ENCODE measurements at regions not wholly inside any gene's neighbourhood (a gene's known extent, or its start where the extent isn't known, plus 50 kb on each side); places are given as distances from the start of the nearest gene placed in this dataset.
"Not testable (repeated sequence)": the region's sequence is repeated elsewhere in the genome, so short reads cannot be mapped to it uniquely, and the experiment has no call there.

DNA sequence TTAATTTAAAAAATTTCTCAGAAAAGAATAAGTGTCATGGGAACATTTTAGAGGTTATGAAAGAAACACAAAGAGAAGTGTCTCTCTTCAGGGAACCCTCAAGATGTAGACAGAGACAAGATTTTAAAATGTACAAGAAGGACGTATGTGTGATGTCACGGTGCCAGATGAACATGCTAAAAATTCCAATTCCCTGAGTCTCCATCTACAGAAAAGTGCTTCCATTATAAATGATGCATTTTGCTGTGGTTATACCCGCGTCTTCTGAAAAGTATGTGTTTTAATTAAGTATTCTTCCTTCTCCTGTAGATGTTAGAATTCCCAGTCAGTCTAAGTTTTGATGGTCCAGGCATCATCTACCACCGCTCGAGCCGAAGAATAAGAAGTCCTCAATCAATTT, 489.1 kb downstream of the PREX1 start:
- Mint-ChIP-seq H3K4me3 (no peak overlapping the region), H3K4me1 (ENCODE audit: low read depth) (peaks cover 4% of the 10 kb centered on the region), H3K27ac (no peak overlapping the region), H3K27me3 (peaks cover 19% of the 10 kb centered on the region), H3K36me3 (ENCODE audit: low read depth) (no peaks in the 10 kb centered on the region), H3K9me3 (no peaks in the 10 kb centered on the region)

DNA sequence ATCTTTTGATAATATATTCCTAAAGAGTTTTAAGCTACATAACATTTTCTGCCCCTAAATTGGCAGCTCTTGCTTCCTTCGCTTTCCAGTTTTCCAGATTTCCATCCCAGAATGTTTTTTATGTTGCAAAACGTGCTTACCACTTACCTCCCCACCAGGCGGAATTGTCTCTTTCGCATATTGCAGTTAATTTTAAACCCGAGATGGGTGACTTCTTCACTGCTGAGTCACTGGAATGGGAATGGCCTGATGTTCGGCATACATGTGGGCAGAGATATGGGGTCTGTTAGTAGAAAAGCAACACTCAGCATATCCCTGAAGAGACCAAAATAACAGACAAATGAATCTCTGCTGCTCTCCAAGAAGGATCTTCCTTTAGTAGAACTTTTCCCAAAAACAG, 491.2 kb downstream of the PREX1 start:
- peaks cover 4% of the 10 kb centered on the region for H3K4me1 Mint-ChIP-seq (ENCODE audit: low read depth)
- no peaks in the 10 kb centered on the region for H3K9me3 Mint-ChIP-seq
- H3K36me3 Mint-ChIP-seq (ENCODE audit: low read depth), result no peaks in the 10 kb centered on the region
- peaks cover 24% of the 10 kb centered on the region for H3K27me3 Mint-ChIP-seq
- no peak overlapping the region for H3K27ac Mint-ChIP-seq
- H3K4me3 Mint-ChIP-seq, result no peak overlapping the region

DNA sequence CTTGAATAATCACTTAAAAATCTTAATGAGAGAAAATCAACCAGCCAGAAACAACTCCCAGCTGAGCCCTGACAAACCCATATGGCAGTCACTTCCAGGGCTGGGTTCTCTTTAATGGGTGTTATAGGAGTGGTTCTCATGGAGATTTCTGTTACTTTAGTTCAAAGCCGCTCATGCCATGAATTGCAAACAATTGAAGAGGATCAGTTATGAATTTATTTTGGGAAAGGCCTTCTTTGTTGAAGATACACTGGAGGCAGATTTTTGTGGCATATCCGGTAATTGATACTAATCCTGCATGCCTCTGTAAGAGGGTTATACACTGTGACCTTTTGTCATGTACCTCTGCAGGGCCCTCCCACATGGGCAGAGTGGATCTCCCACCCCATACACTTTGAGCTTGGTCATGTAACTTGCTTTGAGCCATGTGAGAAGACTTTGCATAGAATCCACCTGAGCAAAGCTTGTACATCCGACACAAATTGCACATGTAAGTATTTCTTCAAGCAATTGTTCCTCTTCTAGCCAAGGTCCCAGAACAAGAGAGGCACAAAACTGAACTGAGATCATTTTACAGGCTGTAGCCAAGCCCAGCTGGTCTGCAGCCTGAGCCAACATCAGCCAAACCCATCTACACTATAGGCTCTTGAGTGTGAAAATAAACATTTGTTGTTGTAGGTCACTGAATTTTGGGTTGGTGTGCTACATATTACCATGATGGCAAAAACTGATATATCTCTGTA, 492.3 kb downstream of the PREX1 start:
- no peaks in the 10 kb centered on the region for H3K4me1 Mint-ChIP-seq (ENCODE audit: low read depth)
- H3K36me3 Mint-ChIP-seq (ENCODE audit: low read depth), result no peaks in the 10 kb centered on the region
- H3K9me3 Mint-ChIP-seq, result no peaks in the 10 kb centered on the region
- H3K4me3 Mint-ChIP-seq, result no peak overlapping the region
- H3K27me3 Mint-ChIP-seq, result peaks cover 22% of the 10 kb centered on the region
- no peak overlapping the region for H3K27ac Mint-ChIP-seq

DNA sequence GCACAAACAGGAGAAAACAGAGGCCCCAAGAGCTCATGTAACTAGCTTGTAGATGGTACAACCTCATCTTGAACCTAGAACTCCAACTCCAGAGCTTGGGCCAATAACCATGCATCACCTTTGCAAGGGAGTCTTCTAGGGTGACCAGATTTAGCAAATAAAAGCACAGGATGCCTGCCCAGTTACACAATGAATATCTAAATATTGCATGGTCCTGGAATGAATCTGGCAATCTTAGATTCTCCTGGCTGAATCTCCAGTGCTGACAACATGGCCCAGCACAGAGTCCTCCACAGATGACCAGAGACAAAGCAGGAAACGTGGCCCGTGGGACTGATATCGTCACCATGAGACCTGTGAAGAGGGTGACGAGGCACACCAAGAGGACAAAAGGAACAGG, 494.1 kb downstream of the PREX1 start:
- H3K9me3 Mint-ChIP-seq, result no peaks in the 10 kb centered on the region
- H3K4me3 Mint-ChIP-seq, result no peak overlapping the region
- no peak overlapping the region for H3K27ac Mint-ChIP-seq
- no peaks in the 10 kb centered on the region for H3K36me3 Mint-ChIP-seq (ENCODE audit: low read depth)
- peaks cover 22% of the 10 kb centered on the region for H3K27me3 Mint-ChIP-seq
- H3K4me1 Mint-ChIP-seq (ENCODE audit: low read depth), result no peaks in the 10 kb centered on the region

DNA sequence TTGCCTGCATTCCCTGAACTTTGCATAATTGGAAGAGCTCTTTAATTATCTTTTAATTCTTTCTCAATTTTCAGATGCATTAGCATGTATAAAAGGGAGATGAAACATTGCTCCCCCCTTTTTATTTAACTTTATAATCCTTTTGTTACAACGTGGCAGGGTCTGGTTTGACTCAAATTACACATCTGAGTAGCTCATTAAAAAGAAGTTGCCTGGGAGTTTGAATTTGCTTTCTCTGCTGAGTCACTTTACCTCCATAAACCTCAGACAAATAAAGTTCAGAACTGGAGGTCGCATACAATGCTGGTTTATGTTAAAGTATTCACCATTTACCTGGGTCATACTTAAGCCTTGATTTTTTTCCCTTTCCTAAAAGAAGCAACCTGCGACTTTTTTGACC, 495.2 kb downstream of the PREX1 start:
- Mint-ChIP-seq H3K36me3 (ENCODE audit: low read depth) (no peaks in the 10 kb centered on the region), H3K27ac (no peak overlapping the region), H3K4me1 (ENCODE audit: low read depth) (no peaks in the 10 kb centered on the region), H3K4me3 (no peak overlapping the region), H3K27me3 (peaks cover 26% of the 10 kb centered on the region), H3K9me3 (no peaks in the 10 kb centered on the region)

DNA sequence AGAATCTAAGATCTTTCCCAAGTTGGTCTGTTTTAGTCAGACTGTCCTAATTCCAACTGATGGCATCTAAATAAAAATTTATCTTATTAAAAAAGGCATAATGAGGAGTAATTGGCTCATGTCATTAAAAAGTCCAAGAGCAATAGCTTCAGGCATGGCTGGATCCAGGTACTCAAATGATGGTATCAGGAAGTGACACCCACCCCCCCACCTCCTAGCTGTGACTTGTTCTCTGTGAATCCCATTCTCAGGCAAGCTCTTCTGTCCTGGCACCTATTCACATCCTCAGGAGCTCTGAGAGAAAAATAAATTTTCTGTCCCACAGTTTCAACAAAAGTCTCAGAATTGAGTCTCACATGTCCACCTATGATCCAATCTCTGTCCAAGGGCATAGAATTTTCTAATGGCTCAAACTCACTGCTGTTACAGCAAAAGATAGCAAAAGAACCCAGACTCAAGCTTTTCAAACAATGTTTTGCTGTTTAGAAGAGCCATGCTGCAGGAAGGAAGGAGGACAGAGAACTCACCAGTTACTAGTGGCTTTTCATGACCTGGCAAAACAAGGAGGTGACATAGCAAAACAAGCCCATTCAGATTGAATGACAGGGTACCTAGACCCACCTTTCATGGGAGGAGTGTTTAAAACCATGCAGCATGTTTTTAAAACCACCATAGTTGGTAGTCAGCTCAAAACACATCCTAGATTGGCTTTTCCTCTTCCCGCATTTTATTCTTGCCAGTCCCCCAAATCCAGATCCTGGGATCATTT, 496.1 kb downstream of the PREX1 start:
- Mint-ChIP-seq H3K36me3 (ENCODE audit: low read depth) (no peaks in the 10 kb centered on the region), H3K27me3 (peaks cover 22% of the 10 kb centered on the region), H3K9me3 (no peaks in the 10 kb centered on the region), H3K27ac (no peak overlapping the region), H3K4me1 (ENCODE audit: low read depth) (no peaks in the 10 kb centered on the region), H3K4me3 (no peak overlapping the region)

DNA sequence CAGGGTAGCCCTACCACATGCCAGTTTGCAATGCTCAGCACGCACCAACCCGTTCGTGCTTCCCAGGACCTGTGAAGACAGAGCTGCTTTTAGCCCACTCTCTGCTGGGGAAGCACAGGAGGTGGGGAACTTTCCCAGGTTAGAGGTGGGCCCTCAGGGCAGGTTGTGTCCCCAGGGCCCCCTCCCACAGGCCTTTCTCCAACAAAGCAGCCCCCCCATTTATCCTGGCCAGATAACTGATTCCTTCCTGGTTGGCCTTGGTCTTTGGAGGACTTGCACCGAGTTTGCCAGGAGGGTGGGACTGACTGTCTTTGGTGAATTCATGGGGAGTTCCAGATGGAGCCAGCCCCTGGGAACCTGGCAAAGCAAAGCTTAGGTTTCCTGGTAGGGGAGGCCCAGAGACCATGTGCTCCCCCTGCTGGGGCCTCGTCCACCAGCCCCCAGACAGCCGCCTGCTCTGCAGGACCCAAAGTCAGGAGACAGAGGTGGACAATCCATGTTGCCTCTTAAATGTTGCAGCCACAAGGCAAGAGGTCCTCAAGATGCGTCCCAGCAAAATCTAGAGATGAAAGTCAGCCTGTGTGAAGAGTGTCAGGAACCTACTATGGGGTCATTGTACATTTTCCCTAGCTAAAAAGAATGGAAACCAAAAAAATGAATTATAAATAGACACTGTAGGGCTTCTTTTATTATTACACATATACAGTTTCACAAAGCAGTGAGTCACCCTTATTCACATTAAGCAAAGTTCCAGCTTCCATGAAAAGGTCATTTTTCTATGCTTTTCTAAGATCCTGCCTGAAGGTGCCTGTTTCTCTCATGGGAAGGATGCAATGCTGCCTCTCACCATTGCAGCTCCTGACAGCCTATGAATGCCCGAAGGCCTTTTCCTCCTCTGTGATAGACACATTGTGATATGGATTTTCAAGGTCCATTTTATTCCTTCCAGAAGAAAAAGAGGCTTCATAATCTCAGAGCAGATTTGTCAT, 497.8 kb downstream of the PREX1 start:
- H3K36me3 Mint-ChIP-seq (ENCODE audit: low read depth), result no peaks in the 10 kb centered on the region
- H3K4me3 Mint-ChIP-seq, result no peak overlapping the region
- H3K27ac Mint-ChIP-seq, result no peak overlapping the region
- peaks cover 17% of the 10 kb centered on the region for H3K27me3 Mint-ChIP-seq
- H3K9me3 Mint-ChIP-seq, result no peaks in the 10 kb centered on the region
- H3K4me1 Mint-ChIP-seq (ENCODE audit: low read depth), result no peaks in the 10 kb centered on the region

DNA sequence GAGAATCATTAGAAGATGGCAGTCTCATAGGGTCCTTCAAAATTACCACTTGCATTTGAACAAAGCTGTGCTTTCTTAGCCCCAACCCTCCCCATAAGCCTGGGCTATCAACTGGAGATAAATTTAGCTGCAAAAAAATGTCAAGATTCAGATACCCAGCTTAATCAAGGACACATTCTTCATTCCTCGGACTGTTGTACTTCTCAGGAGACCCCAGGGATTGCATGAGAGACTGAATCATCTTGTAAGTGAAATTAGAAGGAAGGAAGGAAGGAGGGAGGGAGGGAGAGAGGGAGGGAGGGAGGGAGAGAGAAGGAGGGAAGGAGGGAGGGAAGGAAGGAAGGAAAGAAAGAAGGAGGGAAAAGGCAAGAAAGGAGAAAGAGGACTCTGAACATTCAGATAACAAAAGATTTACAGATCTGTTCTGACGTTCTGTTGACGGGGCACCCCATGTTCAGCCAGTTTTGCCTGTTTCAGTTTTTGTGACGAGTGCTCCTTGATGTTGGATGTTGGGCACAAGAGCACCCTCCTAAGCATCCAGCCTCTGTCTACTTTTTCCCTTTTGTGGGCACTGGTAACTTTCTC, 498.7 kb downstream of the PREX1 start:
- Mint-ChIP-seq H3K36me3 (ENCODE audit: low read depth) (no peaks in the 10 kb centered on the region), H3K27me3 (peaks cover 17% of the 10 kb centered on the region), H3K27ac (no peak overlapping the region), H3K9me3 (no peaks in the 10 kb centered on the region), H3K4me3 (no peak overlapping the region), H3K4me1 (ENCODE audit: low read depth) (no peaks in the 10 kb centered on the region)

DNA sequence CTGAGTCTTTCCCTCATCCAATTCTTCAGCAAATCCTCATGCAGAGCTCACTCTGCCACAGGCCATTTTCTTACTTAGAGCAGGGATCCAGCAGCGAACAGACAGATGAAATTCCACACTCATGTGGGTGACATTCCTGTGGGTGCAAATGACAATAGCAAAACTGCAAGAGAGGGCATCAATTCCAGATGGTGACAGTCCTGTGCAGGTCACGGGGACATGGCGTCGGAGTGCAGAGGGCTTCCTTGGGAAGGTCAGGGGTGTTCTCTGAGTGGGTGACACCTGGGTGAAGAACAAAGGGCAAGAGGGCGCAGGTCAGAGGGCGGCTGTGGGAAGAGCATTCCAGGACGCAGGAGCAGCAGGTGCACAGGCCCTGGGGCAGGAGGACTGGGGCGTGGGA, 500.0 kb downstream of the PREX1 start:
- not testable (repeated sequence) for H3K4me1 Mint-ChIP-seq (ENCODE audit: low read depth); H3K9me3 Mint-ChIP-seq; H3K4me3 Mint-ChIP-seq; H3K27ac Mint-ChIP-seq; H3K36me3 Mint-ChIP-seq (ENCODE audit: low read depth)
- H3K27me3 Mint-ChIP-seq, result peaks cover 17% of the 10 kb centered on the region

DNA sequence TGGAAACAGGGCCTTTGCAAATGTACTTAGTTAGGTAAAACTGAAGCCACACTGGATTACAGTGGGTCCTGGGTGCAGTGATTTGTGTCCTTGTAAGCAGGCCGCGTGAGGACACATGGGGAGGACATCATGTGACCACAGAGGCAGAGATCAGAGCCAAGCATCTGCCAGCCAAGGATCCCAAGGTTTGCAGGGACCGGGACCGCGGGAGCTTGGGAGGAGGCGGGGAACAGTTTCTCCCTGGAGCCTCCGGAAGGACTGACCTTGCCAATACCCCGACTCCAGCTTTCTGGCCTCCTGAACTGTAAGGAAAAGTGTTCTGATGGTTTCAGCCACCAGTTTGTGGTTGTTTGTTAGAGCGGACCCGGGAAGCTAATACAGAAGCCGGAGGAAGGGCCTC, 500.9 kb downstream of the PREX1 start:
- Mint-ChIP-seq H3K27me3 (peaks cover 8% of the 10 kb centered on the region), H3K27ac (no peak overlapping the region), H3K9me3 (no peaks in the 10 kb centered on the region), H3K4me3 (no peak overlapping the region), H3K4me1 (ENCODE audit: low read depth) (no peaks in the 10 kb centered on the region), H3K36me3 (ENCODE audit: low read depth) (no peaks in the 10 kb centered on the region)

DNA sequence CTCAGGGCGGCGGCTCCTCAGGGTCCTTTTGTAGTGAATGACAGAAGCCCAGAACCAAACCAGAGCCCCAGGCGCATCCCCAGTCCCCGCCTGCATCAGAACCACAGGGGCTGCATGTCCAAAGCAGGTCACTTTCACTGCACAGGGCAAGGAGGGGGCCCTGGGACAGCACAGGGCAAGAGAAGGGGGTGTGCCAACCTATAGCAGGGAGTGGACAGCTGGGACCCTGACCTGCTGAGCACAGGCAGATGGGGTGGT, 501.4 kb downstream of the PREX1 start:
- no peak overlapping the region for H3K27ac Mint-ChIP-seq
- H3K4me3 Mint-ChIP-seq, result no peak overlapping the region
- no peaks in the 10 kb centered on the region for H3K36me3 Mint-ChIP-seq (ENCODE audit: low read depth)
- H3K9me3 Mint-ChIP-seq, result no peaks in the 10 kb centered on the region
- peaks cover 4% of the 10 kb centered on the region for H3K27me3 Mint-ChIP-seq
- no peaks in the 10 kb centered on the region for H3K4me1 Mint-ChIP-seq (ENCODE audit: low read depth)

DNA sequence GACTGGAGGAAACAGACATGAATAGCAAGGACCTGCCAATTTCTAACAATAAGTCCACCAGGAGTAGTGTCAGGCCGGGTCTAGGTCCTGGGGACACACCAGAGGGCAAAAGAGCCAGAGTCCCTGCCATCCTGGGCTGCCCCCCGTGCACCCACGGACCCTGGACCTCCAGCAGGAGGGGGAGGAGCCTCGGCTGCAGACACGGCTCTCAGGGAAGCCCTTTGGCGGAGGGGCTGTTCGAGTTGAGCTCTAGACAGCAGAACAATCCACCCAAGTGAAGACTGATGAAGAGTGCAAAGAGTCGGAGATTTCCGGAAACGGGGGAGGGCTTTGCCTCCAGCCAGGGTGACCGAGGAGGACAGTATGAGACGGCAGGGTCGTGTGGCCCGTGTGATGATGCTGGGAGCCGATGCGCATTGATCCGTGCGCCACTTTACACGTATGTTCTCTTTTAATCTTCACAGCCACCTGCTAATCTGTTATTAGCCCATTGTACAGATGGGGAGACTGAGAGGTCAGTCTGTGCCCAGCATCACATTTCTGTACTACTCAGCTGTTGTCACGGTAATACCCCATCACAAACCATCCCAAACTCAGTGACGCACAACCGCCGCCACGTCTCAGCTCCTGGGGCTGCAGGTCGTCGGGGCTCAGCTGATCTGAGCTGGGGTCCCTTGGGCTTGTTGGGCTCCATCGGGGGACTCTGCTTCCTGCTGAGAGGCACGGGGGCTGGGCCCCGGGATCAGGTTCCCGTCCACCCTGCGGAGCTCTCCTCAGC, 502.0 kb downstream of the PREX1 start:
- H3K4me1 Mint-ChIP-seq (ENCODE audit: low read depth), result no peaks in the 10 kb centered on the region
- H3K27ac Mint-ChIP-seq, result no peak overlapping the region
- H3K36me3 Mint-ChIP-seq (ENCODE audit: low read depth), result no peaks in the 10 kb centered on the region
- H3K9me3 Mint-ChIP-seq, result no peaks in the 10 kb centered on the region
- peaks cover 4% of the 10 kb centered on the region for H3K27me3 Mint-ChIP-seq
- H3K4me3 Mint-ChIP-seq, result no peak overlapping the region

DNA sequence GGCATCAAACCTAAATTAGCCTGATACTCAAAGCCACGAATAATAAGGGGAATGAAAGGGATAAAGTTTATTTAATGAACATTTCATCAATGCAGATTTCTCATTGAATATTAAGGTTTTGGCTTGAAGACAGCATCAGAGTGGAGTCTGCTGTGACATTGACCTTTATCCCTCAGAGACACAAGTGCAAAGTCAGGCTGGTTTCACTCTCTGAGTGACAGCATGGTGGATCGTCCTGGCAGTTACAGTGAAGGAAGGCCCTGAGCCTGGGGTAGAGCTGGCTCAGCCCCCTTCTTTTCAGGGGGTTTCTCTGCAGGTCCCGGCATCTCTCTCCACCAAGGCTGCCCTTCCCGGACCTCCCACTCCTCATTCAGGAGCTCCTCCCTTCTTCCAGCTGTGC, 503.1 kb downstream of the PREX1 start:
- H3K4me3 Mint-ChIP-seq, result no peak overlapping the region
- H3K9me3 Mint-ChIP-seq, result no peaks in the 10 kb centered on the region
- H3K36me3 Mint-ChIP-seq (ENCODE audit: low read depth), result no peaks in the 10 kb centered on the region
- peaks cover 9% of the 10 kb centered on the region for H3K27me3 Mint-ChIP-seq
- H3K4me1 Mint-ChIP-seq (ENCODE audit: low read depth), result no peaks in the 10 kb centered on the region
- H3K27ac Mint-ChIP-seq, result no peak overlapping the region

DNA sequence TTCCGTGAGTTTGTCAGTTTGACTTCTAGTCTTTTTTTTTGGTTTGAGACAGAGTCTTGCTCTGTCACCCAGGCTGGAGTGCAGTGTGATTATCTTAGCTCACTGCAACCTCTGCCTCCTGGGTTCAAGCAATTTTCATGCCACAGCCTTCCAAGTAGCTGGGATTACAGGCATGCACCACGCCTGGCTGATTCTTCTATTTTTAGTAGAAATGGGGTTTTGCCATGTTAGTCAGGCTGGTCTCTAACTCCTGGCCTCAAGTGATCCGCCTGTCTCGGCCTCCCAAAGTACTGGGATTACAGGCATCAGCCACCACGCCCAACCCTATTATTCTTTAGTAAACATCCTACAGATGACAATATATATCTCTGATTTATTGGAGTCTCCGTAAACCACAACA, 506.5 kb downstream of the PREX1 start:
- Mint-ChIP-seq H3K36me3 (ENCODE audit: low read depth) (no peaks in the 10 kb centered on the region), H3K27me3 (peaks cover 12% of the 10 kb centered on the region)

More for the DNA sequence above, 506.5 kb downstream of the PREX1 start:
- no peaks in the 10 kb centered on the region for H3K9me3 Mint-ChIP-seq
- no peaks in the 10 kb centered on the region for H3K4me1 Mint-ChIP-seq (ENCODE audit: low read depth)
- no peak overlapping the region for H3K4me3 Mint-ChIP-seq
- no peak overlapping the region for H3K27ac Mint-ChIP-seq
